Keratinocyte (primary cell): ENCODE measurements at regions not wholly inside any gene's neighbourhood (a gene's known extent, or its start where the extent isn't known, plus 50 kb on each side); places are given as distances from the start of the nearest gene placed in this dataset.

ENCODE experiments used
- DNase-seq: peaks from one replicate; pipeline ENCODE4 v3.0.0-alpha.2; 2011; ENCODE audit warnings: low read depth, missing footprints, low spot score
- FAIRE-seq: peaks from 2 replicates; lab custom pipeline; 2011; peaks lifted over from hg19 to GRCh38; lab: Jason Lieb, UNC
- H2AFZ ChIP-seq: 2 replicates; pipeline ENCODE4 v1.6.0; 2012; ENCODE audit warnings: low read length, control low read depth, inconsistent platforms; ENCODE audit not compliant: control insufficient read depth
- H3K27ac ChIP-seq: 2 replicates; pipeline ENCODE4 v1.5.1; 2011; ENCODE audit warnings: low read length; ENCODE audit not compliant: control insufficient read depth, insufficient read depth
- H3K27me3 ChIP-seq: 3 replicates; pipeline ENCODE4 v1.6.0; 2011; ENCODE audit warnings: low read length; ENCODE audit not compliant: control insufficient read depth, insufficient read depth; ENCODE audit errors: extremely low read depth
- H3K36me3 ChIP-seq, 2 experiments: 2 replicates in 1 of 2; 3 replicates in 1 of 2; pipeline ENCODE4 v1.5.1; 2011; ENCODE audit warnings: low read length in 2 of 2, mild to moderate bottlenecking in 1 of 2; ENCODE audit not compliant: control insufficient read depth in 2 of 2, insufficient read depth in 2 of 2; ENCODE audit errors: extremely low read depth in 1 of 2
- H3K4me1 ChIP-seq: 3 replicates; pipeline ENCODE4 v1.5.1; 2011; ENCODE audit warnings: low read length; ENCODE audit not compliant: control insufficient read depth, insufficient read depth; ENCODE audit errors: extremely low read depth
- H3K4me2 ChIP-seq: 3 replicates; pipeline ENCODE4 v1.6.0; 2011; ENCODE audit warnings: low read depth, low read length; ENCODE audit not compliant: control insufficient read depth, insufficient read depth; ENCODE audit errors: extremely low read depth
- H3K4me3 ChIP-seq, 3 experiments: fragments of 200-600 bp in 1 of 3; sonication (generic) in 1 of 3; 2 replicates in 2 of 3; 3 replicates in 1 of 3; pipeline ENCODE4 v1.5.1; 2011 to 2016; ENCODE audit warnings: low read length in 3 of 3, mild to moderate bottlenecking in 3 of 3, control low read depth in 2 of 3, inconsistent platforms in 1 of 3, low read depth in 1 of 3, mixed read lengths in 1 of 3, mixed run types in 1 of 3, moderate library complexity in 1 of 3; ENCODE audit not compliant: control insufficient read depth in 2 of 3, insufficient read depth in 2 of 3; ENCODE audit errors: extremely low read depth in 1 of 3
- H3K79me2 ChIP-seq: 2 replicates; pipeline ENCODE4 v1.6.0; 2012; ENCODE audit warnings: low read length; ENCODE audit not compliant: control insufficient read depth, insufficient read depth
- H3K9ac ChIP-seq: 3 replicates; pipeline ENCODE4 v1.6.0; 2011; ENCODE audit warnings: low read length; ENCODE audit not compliant: control insufficient read depth, insufficient read depth; ENCODE audit errors: extremely low read depth
- H3K9me1 ChIP-seq: 3 replicates; pipeline ENCODE4 v1.6.0; 2011; ENCODE audit warnings: low read length; ENCODE audit not compliant: control insufficient read depth, insufficient read depth; ENCODE audit errors: extremely low read depth
- H3K9me3 ChIP-seq: 2 replicates; pipeline ENCODE4 v1.5.1; 2012; ENCODE audit warnings: low read depth, low read length; ENCODE audit not compliant: control insufficient read depth
- H4K20me1 ChIP-seq: 3 replicates; pipeline ENCODE4 v1.6.0; 2011; ENCODE audit warnings: low read length; ENCODE audit not compliant: control insufficient read depth, insufficient read depth; ENCODE audit errors: extremely low read depth
- CTCF ChIP-seq, 3 experiments: IDR thresholded peaks in 1 of 3; conservative IDR thresholded peaks in 1 of 3; optimal IDR thresholded peaks in 1 of 3; 2 replicates in 2 of 3; 3 replicates in 1 of 3; pipeline versions ENCODE3 to v1.5.1; 2011; ENCODE audit warnings: low read length in 3 of 3, mild to moderate bottlenecking in 3 of 3, moderate library complexity in 2 of 3, control low read depth in 1 of 3, inconsistent platforms in 1 of 3; ENCODE audit not compliant: insufficient read depth in 2 of 3; ENCODE audit errors: extremely low read depth in 1 of 3
- EZH2 ChIP-seq: IDR thresholded peaks from one replicate; pipeline ENCODE4 v1.6.1; 2012; ENCODE audit warnings: inconsistent platforms, mild to moderate bottlenecking, low read length, moderate library complexity
- dilution Hi-C: fragments of 300-500 bp; cut with MboI; formaldehyde crosslinking; loops from one replicate; pipeline ENCODE4 v1.7.0; 2020; ENCODE audit warnings: low sequenced_read_pairs; ENCODE audit not compliant: extremely low pct_ligation_motif_present

DNA sequence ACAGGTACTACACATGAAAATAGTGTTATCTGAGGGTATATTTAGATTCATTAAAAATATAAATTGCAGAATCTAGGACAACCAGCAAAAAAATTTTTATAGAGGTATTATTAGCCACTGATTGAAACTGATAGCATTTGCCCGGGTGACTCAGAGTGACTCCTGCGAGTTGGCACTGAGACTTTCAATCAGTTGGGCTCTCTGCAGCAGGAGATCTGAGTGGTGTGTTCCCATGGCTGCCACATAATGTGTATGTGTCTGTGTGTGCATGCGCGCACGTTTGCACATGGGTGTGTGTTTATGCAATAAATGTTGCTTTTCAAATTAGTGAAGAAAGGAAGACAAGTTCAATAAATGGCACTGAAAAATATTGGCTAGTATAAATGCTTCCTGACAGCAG is 100.1 kb upstream of the MRPS30 start:
- no peaks in the 10 kb centered on the region for H3K79me2 ChIP-seq
- no peak overlapping the region for H2AFZ ChIP-seq
- no peaks in the 10 kb centered on the region for H3K27me3 ChIP-seq
- FAIRE-seq (no peak), DNase-seq (no peak)
- no peak overlapping the region for H3K4me3 ChIP-seq
- no peak overlapping the region for H3K9ac ChIP-seq
- no peaks in the 10 kb centered on the region for H3K4me1 ChIP-seq
- H3K36me3 ChIP-seq = no peaks in the 10 kb centered on the region
- H3K9me3 ChIP-seq = no peaks in the 10 kb centered on the region
- H3K27ac ChIP-seq = no peak overlapping the region
- H3K4me2 ChIP-seq = no peak overlapping the region
- no peaks in the 10 kb centered on the region for H4K20me1 ChIP-seq
- TF ChIP-seq EZH2 (no peak), CTCF (optimal IDR thresholded peaks at IDR 0.05 in 1 of 3, IDR thresholded peaks at IDR 0.05 in 1 of 3, conservative IDR thresholded peaks at IDR 0.05 in 1 of 3; ENCODE audit: extremely low read depth in 1 of 3, insufficient read depth in 2 of 3, low read length in 3 of 3) (no peak)
- dilution Hi-C loops = no loop called here
- no peaks in the 10 kb centered on the region for H3K9me1 ChIP-seq

DNA sequence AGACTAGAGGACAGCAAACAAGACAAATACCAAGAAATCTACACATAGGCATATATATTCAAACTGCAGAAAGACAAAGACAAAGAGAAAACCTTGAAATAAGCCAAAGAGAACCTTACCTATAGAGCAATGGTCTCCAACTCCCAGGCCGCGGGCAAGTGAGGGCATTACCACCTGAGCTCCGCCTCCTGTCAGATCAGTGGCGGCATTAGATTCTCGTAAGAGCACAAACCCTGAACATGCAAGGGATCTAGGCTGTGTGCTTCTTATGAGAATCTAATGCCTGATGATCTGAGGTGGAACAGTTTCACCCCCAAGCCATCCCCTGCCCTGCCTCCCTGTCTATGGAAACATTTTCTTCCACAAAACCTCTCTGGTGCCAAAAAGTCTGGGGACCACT is 101.0 kb upstream of the MRPS30 start:
- TF ChIP-seq EZH2 = no peak
- no peak for TF ChIP-seq CTCF (optimal IDR thresholded peaks at IDR 0.05 in 1 of 3, IDR thresholded peaks at IDR 0.05 in 1 of 3, conservative IDR thresholded peaks at IDR 0.05 in 1 of 3; ENCODE audit: extremely low read depth in 1 of 3, insufficient read depth in 2 of 3, low read length in 3 of 3)
- H4K20me1 ChIP-seq = no peaks in the 10 kb centered on the region
- no peak overlapping the region for H3K4me3 ChIP-seq
- no peak overlapping the region for H3K9ac ChIP-seq
- H3K79me2 ChIP-seq = no peaks in the 10 kb centered on the region
- no peaks in the 10 kb centered on the region for H3K4me1 ChIP-seq
- H3K9me3 ChIP-seq = no peaks in the 10 kb centered on the region
- H3K4me2 ChIP-seq = no peak overlapping the region
- DNase-seq (no peak), FAIRE-seq (no peak)
- dilution Hi-C loops = no loop called here
- no peaks in the 10 kb centered on the region for H3K36me3 ChIP-seq
- H2AFZ ChIP-seq = no peak overlapping the region
- no peaks in the 10 kb centered on the region for H3K27me3 ChIP-seq
- no peaks in the 10 kb centered on the region for H3K9me1 ChIP-seq
- H3K27ac ChIP-seq = no peak overlapping the region
